HG02678 (cell line): ENCODE measurements at regions not wholly inside any gene's neighbourhood (a gene's known extent, or its start where the extent isn't known, plus 50 kb on each side); places are given as distances from the start of the nearest gene placed in this dataset.
"Not testable (repeated sequence)": the region's sequence is repeated elsewhere in the genome, so short reads cannot be mapped to it uniquely, and the experiment has no call there.

Experiments used
- ATAC-seq: cut with Tn5 transposase; IDR thresholded peaks from one replicate; pipeline ENCODE4 v1.9.1; 2021; ENCODE audit warnings: mild to moderate bottlenecking, moderate library complexity; ENCODE audit not compliant: unreplicated experiment

DNA sequence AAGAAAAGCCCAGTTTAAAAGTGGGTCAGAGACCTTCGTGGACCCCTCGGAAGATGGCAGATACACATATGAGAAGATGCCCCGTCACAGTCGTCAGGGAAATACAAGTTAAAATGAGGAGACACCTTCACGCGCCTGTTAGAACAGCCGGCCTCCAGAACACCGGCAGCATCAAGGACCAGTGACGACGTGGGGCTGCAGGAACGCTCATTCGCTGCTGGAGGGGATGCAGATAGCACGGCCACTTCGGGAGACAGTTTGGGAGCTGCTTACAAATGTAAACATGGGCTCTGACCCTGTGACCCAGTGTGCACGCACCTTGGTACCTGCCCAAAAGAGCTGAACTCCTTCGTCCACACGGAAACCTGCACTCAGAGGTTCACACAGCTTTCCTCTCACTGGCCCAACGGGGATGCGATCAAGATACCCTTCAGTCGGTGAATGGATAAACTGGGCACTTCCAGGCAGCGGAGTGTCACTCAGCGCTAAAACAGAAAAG is 83.7 kb upstream of the CTDP1 start:
- no peak for ATAC-seq

DNA sequence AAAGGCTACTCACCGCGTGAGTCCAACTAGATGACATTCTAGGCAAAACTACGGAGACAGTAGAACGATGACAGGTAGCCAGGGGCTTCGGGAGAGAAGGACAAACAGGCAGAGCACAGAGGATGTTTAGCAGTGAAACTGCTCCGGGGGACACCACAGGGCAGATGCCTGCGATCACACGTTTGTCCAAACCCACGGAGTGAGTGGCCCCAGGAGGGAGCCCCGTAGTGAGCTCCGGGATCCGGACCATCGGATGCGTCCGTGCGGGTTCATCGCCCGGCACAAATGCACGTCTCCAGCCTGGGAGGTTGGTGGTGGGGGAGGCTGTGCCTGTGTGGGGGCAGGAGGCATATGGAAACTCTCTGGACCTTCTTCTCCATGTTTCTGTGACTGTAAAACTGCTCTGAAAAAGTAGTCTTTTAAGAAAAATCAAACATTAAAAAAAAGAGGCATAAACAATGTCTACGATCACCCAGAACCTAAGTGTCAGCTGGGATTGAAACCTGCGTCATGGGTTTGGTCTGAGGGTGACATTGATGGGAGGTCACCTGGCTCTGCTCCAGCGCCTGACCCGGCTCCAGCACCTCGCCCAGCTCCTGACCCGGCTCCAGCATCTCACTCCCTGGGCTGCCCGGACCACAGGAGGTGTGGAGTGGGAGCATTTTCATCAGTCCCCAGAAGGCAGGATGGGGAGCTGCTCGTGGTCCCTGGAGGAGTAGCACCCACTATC is 83.0 kb upstream of the CTDP1 start:
- no peak for ATAC-seq

GRCh38 chr18:79597176-79597830 is 82.3 kb upstream of the CTDP1 start:
- no peak for ATAC-seq

DNA sequence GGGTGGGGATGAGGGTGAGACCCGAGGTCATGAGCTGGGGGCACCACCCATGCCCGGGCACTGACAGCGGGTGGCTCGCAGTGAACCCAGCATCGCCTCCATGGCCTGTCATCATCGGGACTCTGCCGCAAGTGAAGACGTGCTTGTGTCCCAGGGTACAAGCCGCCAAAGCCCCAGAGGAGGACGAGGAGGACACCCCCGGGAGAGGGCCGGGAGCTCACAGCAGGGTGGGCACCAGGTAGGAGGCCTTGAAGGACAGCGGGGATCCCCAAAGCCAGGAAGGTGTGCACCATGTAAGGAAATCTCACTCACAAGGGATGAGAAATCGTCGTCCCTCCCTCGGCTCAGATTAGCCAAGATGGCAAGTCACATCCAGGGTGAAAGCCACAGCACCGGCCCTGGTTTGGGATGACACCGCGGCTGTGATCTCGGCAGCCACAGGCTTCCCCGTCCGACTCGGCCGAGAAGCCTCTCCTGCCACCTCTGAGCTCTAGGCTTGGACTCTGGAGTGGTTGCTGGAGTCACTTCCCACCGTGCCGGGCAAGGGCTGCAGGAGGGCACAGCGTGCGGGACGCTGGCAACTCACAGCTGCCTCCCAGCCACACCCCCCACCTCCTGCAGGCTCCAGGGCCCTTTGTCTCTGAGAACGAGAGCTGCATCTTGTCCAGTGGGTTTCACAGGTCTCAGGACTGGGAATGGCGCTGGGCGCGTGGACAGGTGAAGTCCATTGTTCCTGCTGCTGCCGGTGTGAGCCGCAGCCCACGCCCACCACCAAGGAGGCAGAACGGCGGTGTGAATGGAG is 81.6 kb upstream of the CTDP1 start:
- ATAC-seq, result no peak

- no peak for ATAC-seq
These were observed 80.9 kb upstream of the CTDP1 start for GRCh38 chr18:79598633-79599175.

DNA sequence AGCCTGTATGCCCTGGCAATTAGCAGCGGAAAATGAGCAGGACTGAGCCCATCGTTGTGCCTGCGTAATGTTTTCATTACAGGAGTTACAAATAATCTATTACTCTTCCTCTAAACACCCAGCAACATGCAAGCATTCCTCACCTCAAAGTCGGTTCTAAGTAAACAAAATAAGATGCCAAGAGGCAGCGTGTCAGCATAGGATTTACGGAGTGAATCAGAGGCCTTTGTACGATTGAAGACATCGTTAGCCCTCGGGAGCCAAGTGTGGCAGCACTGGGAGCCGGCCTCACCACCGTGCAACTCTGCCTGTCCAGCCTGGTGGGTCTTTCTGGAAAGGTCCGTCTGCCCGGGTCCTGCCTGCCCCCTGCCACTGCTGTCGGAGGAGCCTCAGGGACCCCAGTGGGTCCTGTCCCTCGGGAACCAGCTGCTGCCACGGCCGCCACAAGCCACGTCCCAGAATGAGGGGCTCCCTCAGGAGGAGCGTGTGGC is 80.1 kb upstream of the CTDP1 start:
- no peak for ATAC-seq

DNA sequence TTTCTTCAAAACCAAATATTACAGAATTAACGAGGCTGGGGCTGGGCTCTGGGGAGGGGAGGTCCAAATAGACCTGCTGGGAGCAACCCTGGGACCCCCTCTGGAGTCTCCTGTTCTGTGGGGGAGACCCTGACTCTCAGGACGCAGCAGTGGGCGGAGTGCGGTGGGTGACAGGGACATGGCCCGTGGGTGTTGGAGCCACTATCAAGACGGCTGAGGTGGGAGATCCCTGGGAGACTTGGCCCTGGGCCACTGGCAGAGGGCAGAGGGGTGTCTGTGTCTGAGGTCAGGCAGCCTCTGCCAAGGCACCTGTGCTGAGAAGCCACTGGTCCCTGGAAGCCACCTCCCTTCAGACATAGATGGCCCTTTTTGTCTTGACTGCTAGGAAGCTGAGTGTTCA is 79.5 kb upstream of the CTDP1 start:
- ATAC-seq, result no peak

DNA sequence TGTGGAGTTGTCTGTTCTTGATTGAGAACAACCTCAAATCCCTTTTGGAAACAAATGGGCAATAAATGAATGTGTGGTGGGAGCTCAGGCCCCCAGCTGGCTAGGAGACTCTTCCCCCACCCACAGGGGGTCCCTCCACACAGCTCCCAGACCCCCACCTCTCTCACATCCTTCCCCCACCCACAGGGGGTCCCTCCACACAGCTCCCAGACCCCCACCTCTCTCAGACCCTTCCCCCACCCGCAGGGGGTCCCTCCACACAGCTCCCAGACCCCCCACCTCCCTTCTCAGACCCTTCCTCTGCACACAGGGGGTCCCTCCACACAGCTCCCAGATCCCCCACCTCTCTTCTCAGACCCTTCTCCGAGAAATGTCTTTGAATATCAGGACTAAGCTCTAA is 79.0 kb upstream of the CTDP1 start:
- ATAC-seq, result no peak

DNA sequence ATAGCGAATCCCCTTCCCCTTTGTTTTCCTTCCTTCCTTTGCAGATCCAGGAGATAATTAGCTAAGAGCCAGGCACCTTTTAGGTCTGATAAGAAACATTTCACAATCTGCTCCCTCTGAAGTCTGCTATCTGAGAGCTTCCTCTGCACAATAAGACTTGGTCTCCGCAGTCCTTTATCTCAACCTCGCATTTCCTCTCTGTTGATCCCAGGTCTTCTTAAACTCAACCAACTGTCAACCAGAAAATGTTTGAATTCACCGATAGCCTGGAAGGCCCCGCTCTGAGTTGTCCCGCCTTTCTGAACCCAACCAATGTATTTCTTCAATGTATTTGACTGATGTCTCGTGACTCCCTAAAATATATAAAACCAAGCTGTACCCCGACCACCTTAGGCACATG is 78.4 kb upstream of the CTDP1 start:
- ATAC-seq, result no peak

GRCh38 chr18:79603321-79604204 is 76.0 kb upstream of the CTDP1 start:
- no peak for ATAC-seq

GRCh38 chr18:79604205-79604912 is 75.2 kb upstream of the CTDP1 start:
- ATAC-seq, result no peak

DNA sequence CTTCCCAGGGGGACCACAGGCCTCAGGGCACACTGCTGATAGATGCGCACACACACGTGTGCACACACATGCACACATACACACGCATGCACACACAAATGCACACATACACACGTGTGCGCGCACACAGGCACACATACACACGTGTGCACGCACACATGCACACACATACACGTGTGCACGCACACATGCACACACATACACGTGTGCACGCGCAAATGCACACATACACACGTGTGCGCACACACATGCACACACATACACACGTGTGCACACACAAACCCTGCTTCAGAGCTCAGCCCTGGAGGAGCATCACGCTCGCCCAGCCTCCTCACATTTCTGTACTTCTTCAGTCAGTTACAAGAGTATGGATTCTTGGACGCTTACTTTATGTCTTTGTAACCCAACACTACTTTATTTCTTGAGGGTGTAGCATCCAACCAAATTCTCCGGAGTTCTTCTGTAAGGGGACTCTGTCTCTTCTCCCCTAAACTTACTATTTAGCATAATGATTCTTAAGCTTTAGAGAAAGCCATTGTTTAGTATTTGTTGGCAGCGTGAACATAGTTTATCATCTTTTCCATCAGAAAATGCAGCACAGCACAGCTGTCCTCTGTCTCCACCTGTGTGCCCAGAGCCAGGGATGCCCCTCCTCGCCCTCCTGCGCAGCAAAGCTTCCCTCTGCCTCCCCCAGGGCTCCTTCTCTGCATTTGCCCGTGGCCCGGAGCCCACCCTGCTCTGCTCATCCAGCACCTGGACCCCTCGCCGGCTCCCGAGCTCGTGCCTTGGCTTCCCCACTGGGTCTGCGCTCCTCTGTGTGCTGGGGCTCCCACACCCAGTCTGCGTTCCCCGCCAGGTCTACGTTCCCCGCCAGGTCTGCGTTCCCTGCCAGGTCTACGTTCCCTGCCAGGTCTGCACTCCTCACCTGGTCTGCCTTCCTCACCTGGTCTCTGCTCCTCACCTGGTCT is 74.4 kb upstream of the CTDP1 start:
- no peak for ATAC-seq

- ATAC-seq, result not testable (repeated sequence)
These were observed 73.5 kb upstream of the CTDP1 start for GRCh38 chr18:79606071-79606470.

DNA sequence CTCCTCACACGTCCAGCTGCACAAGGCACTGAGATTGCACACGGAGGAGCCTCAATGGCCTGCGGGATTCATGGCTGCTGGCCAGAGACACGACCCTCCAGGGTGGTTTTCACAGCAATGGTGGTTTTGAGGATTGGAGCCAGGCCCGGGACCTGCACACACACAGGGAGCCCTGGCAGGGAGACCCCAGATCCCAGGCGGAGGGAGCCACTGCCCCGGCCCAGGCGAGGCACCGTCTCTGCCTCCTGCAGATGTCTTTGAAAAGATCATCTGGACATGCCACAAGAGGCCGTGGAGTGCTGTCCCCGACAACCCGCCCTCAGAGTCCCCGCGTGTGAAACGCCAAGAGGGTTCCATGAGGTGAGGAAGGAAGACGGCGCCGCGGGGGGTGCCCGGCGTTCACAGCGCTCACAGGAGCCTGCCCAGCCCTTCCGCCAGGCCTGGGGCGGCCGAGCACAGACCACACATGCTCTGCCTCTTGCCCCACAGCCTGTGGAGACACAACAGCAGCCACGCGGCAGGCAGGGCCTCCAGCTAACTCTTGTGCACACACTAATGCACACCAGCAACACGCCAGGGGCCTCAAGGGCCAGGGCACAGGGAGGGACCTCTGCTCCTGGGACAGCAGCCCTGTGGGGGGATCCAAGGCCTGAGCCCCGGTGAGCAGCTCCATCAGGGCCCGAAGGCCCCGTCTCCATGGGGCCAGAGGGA is 72.8 kb upstream of the CTDP1 start:
- no peak for ATAC-seq

DNA sequence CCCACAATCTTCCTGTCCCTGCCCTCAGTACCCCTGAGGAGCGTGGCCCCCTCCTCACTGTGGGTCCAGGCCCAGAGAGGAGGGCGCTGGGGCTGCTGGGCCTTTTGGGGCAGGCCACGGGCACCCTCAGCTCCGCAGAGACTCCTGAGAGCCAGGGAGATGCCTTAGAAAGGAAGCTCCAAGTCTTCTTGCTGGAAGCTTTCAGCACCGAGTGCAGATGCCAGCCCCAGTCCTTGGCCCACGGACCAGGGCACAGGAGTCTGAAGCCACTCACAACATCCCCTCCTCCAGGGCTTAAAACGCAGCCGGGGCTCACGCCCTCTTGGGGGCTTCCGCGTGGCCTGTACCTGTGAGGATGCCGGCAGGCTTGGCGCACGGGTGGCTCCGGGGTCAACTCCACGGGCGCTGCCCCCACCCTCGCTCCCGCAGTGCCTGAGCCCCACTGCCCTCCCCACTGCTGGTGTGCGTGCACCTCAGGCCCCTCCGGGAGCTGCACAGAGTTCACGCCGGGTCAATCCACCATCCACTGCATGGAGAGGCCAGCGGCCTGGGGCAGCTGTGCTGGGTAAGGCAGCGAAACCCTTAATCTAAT is 72.1 kb upstream of the CTDP1 start:
- no peak for ATAC-seq

- no peak for ATAC-seq
These were observed 71.5 kb upstream of the CTDP1 start for GRCh38 chr18:79608069-79608468.

DNA sequence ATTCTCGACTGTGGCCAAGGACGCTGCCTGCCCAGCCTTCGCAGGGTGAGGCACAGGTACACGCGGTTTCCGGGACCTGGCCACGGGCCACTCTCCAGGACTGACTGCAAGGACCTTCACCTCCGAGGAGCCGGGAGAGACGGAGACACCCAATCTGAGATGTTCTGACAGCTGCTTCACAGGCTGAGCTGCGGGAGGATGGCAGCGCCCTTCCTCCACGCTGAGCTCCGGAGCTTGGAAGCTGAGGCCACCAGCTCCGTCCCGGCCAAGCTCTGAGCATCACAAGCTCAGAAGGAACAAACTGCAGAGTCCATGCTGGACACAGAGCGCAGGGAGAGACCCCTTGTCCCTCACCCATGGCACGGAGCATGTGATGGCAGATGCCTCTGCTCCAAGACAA is 71.1 kb upstream of the CTDP1 start:
- ATAC-seq, result no peak
